ENCODE measurements at regions not wholly inside any gene's neighbourhood (a gene's known extent, or its start where the extent isn't known, plus 50 kb on each side); places are given as distances from the start of the nearest gene placed in this dataset.

GRCh38 chr5:118761814-118762213 is 226.5 kb downstream of the DTWD2 start:
- Histone ChIP-seq H3K4ac (ENCODE audit: low read depth, low read length) (no peak overlapping the region), H4K20me1 (ENCODE audit: control insufficient read depth, insufficient read depth, insufficient read length) (no peaks in the 10 kb centered on the region), H4K5ac (ENCODE audit: insufficient read length, low read depth, low read length) (no peak overlapping the region), H3K4me1 (ENCODE audit: insufficient read depth, low read length) (no peaks in the 10 kb centered on the region), H2BK15ac (ENCODE audit: low read depth, low read length) (no peak overlapping the region), H2AK5ac (ENCODE audit: insufficient read length, low read length) (no peak overlapping the region), H4K91ac (ENCODE audit: insufficient read length, low read depth, low read length) (no peak overlapping the region), H3K23ac (ENCODE audit: insufficient read length, low read depth, low read length) (no peak overlapping the region), H4K8ac (replicated peaks; ENCODE audit: insufficient read length, low read depth, low read length) (no peak overlapping the region), H3K23me2 (ENCODE audit: insufficient read length, low read depth, low read length, poor library complexity, severe bottlenecking) (no peaks in the 10 kb centered on the region), H3K18ac (ENCODE audit: insufficient read length, low read depth, low read length) (no peak overlapping the region), H3K14ac (ENCODE audit: insufficient read depth, low read length) (no peak overlapping the region), H2AFZ (ENCODE audit: low read length) (no peak overlapping the region), H3K79me2 (ENCODE audit: insufficient read depth, low read length) (no peaks in the 10 kb centered on the region), H3K9me3 (ENCODE audit: control insufficient read depth, low read depth, low read length) (no peaks in the 10 kb centered on the region), H2BK5ac (ENCODE audit: insufficient read length, low read length) (no peak overlapping the region), H3T11ph (ENCODE audit: low read length) (no peak overlapping the region), H3K27ac (ENCODE audit: insufficient read length, low read depth, low read length) (no peak overlapping the region), H3K27me3 (ENCODE audit: insufficient read depth, low read length) (no peaks in the 10 kb centered on the region), H2BK120ac (ENCODE audit: low read depth, low read length, poor library complexity, severe bottlenecking) (no peak overlapping the region), H3K9ac (ENCODE audit: extremely low read depth, insufficient read length, low read length) (no peak overlapping the region), H2BK20ac (ENCODE audit: low read depth, low read length, poor library complexity, severe bottlenecking) (no peak overlapping the region), H2BK12ac (ENCODE audit: insufficient read length, low read depth, low read length) (no peak overlapping the region), H3K79me1 (ENCODE audit: insufficient read depth, low read depth, low read length, poor library complexity, severe bottlenecking) (no peaks in the 10 kb centered on the region), H3K56ac (ENCODE audit: insufficient read length, low read depth, low read length) (no peak overlapping the region), H3K4me2 (ENCODE audit: insufficient read depth, insufficient read length, low read length) (no peak overlapping the region)
- H3K4me3 Mint-ChIP-seq: no peak overlapping the region
- no peaks in the 10 kb centered on the region for H3K4me1 Mint-ChIP-seq
- DNase-seq: no peak
- H3K27ac Mint-ChIP-seq: peak overlapping the region in 1 of 3 experiments; percentile 71; a peak in 1 of 7 replicates
- no peaks in the 10 kb centered on the region for H3K36me3 Mint-ChIP-seq (ENCODE audit: insufficient read depth in 1 of 3, low read depth in 3 of 3)
- WGBS (ENCODE audit: extremely low coverage, insufficient read length, low lambda C conversion rate): no CpG with 5 or more reads among the region's 4 CpGs
- H3K27me3 Mint-ChIP-seq (ENCODE audit: low read depth): no peaks in the 10 kb centered on the region
- TF ChIP-seq CTCF (conservative IDR thresholded peaks at IDR 0.05): no peak
- peaks cover 0 to 2% of the 10 kb centered on the region in 2 experiments; a peak in 2 of 5 replicates for H3K9me3 Mint-ChIP-seq
